IMR-90 (cell line): ENCODE measurements at regions not wholly inside any gene's neighbourhood (a gene's known extent, or its start where the extent isn't known, plus 50 kb on each side); places are given as distances from the start of the nearest gene placed in this dataset.

Experiments
- ATAC-seq: fragments of 200-7000 bp; cut with Tn5 transposase; 2 replicates; pipeline ENCODE4 v1.9.1; 2020; ENCODE audit warnings: low read depth, mild to moderate bottlenecking, moderate library complexity
- BruUV-seq: library from RNA; stranded (reverse); fragments of 400-500 nt; replicated peaks from 2 replicates; lab custom pipeline; 2021; lab: Mats Ljungman, UMichigan
- CTCF ChIA-PET: fragments of 300-600 bp; formaldehyde crosslinking; extraction: SDS; loops from one replicate; lab custom pipeline; 2021; ENCODE audit warnings: antibody characterized with exemption; lab: Yijun Ruan, JAX
- POLR2A ChIA-PET: fragments of 300-600 bp; sonication (Branson Sonifier 250); formaldehyde crosslinking; loops from one replicate; lab custom pipeline; 2022; ENCODE audit warnings: antibody characterized with exemption; ENCODE audit not compliant: unreplicated experiment; lab: Charles Lee
- DNase-seq: peaks from one replicate; pipeline ENCODE4 v3.0.0; 2013
- H2AFZ ChIP-seq: replicated peaks from 2 replicates; pipeline ENCODE3; 2013; ENCODE audit warnings: low read length, mild to moderate bottlenecking; ENCODE audit not compliant: poor library complexity
- H2AK5ac ChIP-seq: 2 replicates; pipeline ENCODE4 v1.6.1; 2013; ENCODE audit warnings: low read depth, low read length, inconsistent platforms
- H2AK9ac ChIP-seq: replicated peaks from 2 replicates; pipeline ENCODE3; 2013; ENCODE audit warnings: mild to moderate bottlenecking, low read depth, low read length, moderate library complexity; ENCODE audit not compliant: poor library complexity
- H2BK120ac ChIP-seq: 2 replicates; pipeline ENCODE4 v1.6.1; 2013; ENCODE audit warnings: low read depth, low read length, inconsistent platforms
- H2BK15ac ChIP-seq: 3 replicates; pipeline ENCODE4 v1.6.1; 2013; ENCODE audit warnings: low read depth, low read length, inconsistent platforms
- H2BK20ac ChIP-seq: 2 replicates; pipeline ENCODE4 v1.6.1; 2013; ENCODE audit warnings: low read depth, mild to moderate bottlenecking, inconsistent platforms, low read length, moderate library complexity
- H2BK5ac ChIP-seq: 2 replicates; pipeline ENCODE4 v1.6.1; 2013; ENCODE audit warnings: mild to moderate bottlenecking, low read depth, low read length, inconsistent platforms; ENCODE audit not compliant: poor library complexity, severe bottlenecking
- H3K14ac ChIP-seq: replicated peaks from 2 replicates; pipeline ENCODE4 v1.6.1; 2013; ENCODE audit warnings: low read depth, low read length, inconsistent platforms
- H3K18ac ChIP-seq: 2 replicates; pipeline ENCODE4 v1.6.1; 2013; ENCODE audit warnings: low read depth, low read length, control low read depth
- H3K23ac ChIP-seq: 2 replicates; pipeline ENCODE4 v1.6.1; 2013; ENCODE audit warnings: low read depth, low read length, inconsistent platforms
- H3K27ac ChIP-seq: 2 replicates; pipeline ENCODE4 v1.5.1; 2013; ENCODE audit warnings: mild to moderate bottlenecking, control low read depth, low read length; ENCODE audit not compliant: insufficient read depth
- H3K27me3 ChIP-seq: 2 replicates; pipeline ENCODE4 v1.6.1; 2013; ENCODE audit warnings: low read length; ENCODE audit not compliant: control insufficient read depth, insufficient read depth
- H3K36me3 ChIP-seq: 2 replicates; pipeline ENCODE4 v1.6.1; 2013; ENCODE audit warnings: low read length, mixed read lengths; ENCODE audit not compliant: control insufficient read depth, insufficient read depth
- H3K4ac ChIP-seq: 2 replicates; pipeline ENCODE4 v1.6.1; 2013; ENCODE audit warnings: low read depth, low read length, inconsistent platforms
- H3K4me1 ChIP-seq: 2 replicates; pipeline ENCODE4 v1.6.1; 2013; ENCODE audit warnings: low read length, mixed read lengths; ENCODE audit not compliant: control insufficient read depth, insufficient read depth
- H3K4me2 ChIP-seq: 2 replicates; pipeline ENCODE4 v1.6.1; 2013; ENCODE audit warnings: low read depth, mild to moderate bottlenecking, control low read depth, low read length, moderate library complexity
- H3K4me3 ChIP-seq: 2 replicates; pipeline ENCODE4 v1.5.1; 2013; ENCODE audit warnings: low read depth, mild to moderate bottlenecking, control low read depth, low read length, moderate library complexity; ENCODE audit not compliant: insufficient read depth
- H3K56ac ChIP-seq: 2 replicates; pipeline ENCODE4 v1.6.1; 2013; ENCODE audit warnings: low read length, inconsistent platforms; ENCODE audit not compliant: insufficient read depth; ENCODE audit errors: extremely low read depth
- H3K79me1 ChIP-seq, 2 experiments: 2 replicates each; pipeline ENCODE4 v1.6.1; 2013; ENCODE audit warnings: low read length in 2 of 2, inconsistent platforms in 1 of 2, low read depth in 1 of 2
- H3K9ac ChIP-seq: 2 replicates; pipeline ENCODE4 v1.6.1; 2013; ENCODE audit warnings: low read depth, low read length, control low read depth
- H3K9me1 ChIP-seq: 2 replicates; pipeline ENCODE4 v1.6.1; 2013; ENCODE audit warnings: low read length, inconsistent platforms; ENCODE audit not compliant: insufficient read depth
- H3K9me3 ChIP-seq: 2 replicates; pipeline ENCODE4 v1.6.1; 2013; ENCODE audit warnings: low read length; ENCODE audit not compliant: control insufficient read depth, insufficient read depth
- H4K20me1 ChIP-seq: 2 replicates; pipeline ENCODE4 v1.6.1; 2013; ENCODE audit warnings: low read length, inconsistent platforms; ENCODE audit not compliant: insufficient read depth
- H4K5ac ChIP-seq: 2 replicates; pipeline ENCODE4 v1.6.1; 2013; ENCODE audit warnings: mild to moderate bottlenecking, low read depth, low read length, control low read depth
- H4K8ac ChIP-seq, 2 experiments: 2 replicates each; pipeline ENCODE4 v1.6.1; 2013; ENCODE audit warnings: low read depth in 2 of 2, low read length in 2 of 2, control low read depth in 1 of 2, inconsistent platforms in 1 of 2
- H4K91ac ChIP-seq: 2 replicates; pipeline ENCODE4 v1.6.1; 2013; ENCODE audit warnings: low read depth, low read length, inconsistent platforms; ENCODE audit not compliant: insufficient read depth
- BHLHE40 ChIP-seq: fragments of 150-350 bp; IDR thresholded peaks from 2 replicates; pipeline ENCODE4 v1.6.1; 2016; ENCODE audit warnings: mild to moderate bottlenecking, low read depth, low read length
- CHD1 ChIP-seq: IDR thresholded peaks from 2 replicates; pipeline ENCODE4 v1.6.1; 2012; ENCODE audit warnings: low read depth, low read length, improper control_type of control experiment
- ELK1 ChIP-seq: fragments of 150-350 bp; IDR thresholded peaks from 2 replicates; pipeline ENCODE4 v1.6.1; 2016; ENCODE audit warnings: low read depth, mild to moderate bottlenecking, low read length, moderate library complexity, borderline replicate concordance
- FOS ChIP-seq: fragments of 150-350 bp; IDR thresholded peaks from 2 replicates; pipeline ENCODE4 v1.6.1; 2016; ENCODE audit warnings: low read depth, low read length
- MAFK ChIP-seq: IDR thresholded peaks from 2 replicates; pipeline ENCODE4 v1.6.1; 2012; ENCODE audit warnings: low read depth, low read length, improper control_type of control experiment
- MXI1 ChIP-seq: IDR thresholded peaks from 2 replicates; pipeline ENCODE4 v1.6.1; 2012; ENCODE audit warnings: low read depth, mild to moderate bottlenecking, low read length, moderate library complexity, borderline replicate concordance
- NFE2L2 ChIP-seq: fragments of 150-350 bp; IDR thresholded peaks from 2 replicates; pipeline ENCODE4 v1.6.1; 2016; ENCODE audit warnings: low read depth, mild to moderate bottlenecking, low read length
- POLR2A ChIP-seq: IDR thresholded peaks from 2 replicates; pipeline ENCODE4 v1.6.1; 2012; ENCODE audit warnings: mild to moderate bottlenecking, low read depth, low read length
- RAD21 ChIP-seq: IDR thresholded peaks from 2 replicates; pipeline ENCODE4 v1.6.1; 2012; ENCODE audit warnings: low read length, improper control_type of control experiment
- SMC3 ChIP-seq: fragments of 150-350 bp; IDR thresholded peaks from 2 replicates; pipeline ENCODE4 v1.6.1; 2016; ENCODE audit warnings: low read depth, mild to moderate bottlenecking, antibody characterized with exemption, low read length, moderate library complexity
- WGBS, 2 experiments: methylation state at CpG; one replicate each; pipeline versions ENCODE4 v1.1.5 to v1.1.7; 2013; ENCODE audit warnings: missing lambda C conversion rate in 2 of 2; ENCODE audit not compliant: insufficient read length in 1 of 2; ENCODE audit errors: extremely low coverage in 2 of 2; 5-methylcytosine and 5-hydroxymethylcytosine counted together
- dilution Hi-C: fragments of 300-500 bp; cut with HindIII; formaldehyde crosslinking; loops from one replicate; pipeline ENCODE4 v1.14.3; 2018; ENCODE audit warnings: low sequenced_read_pairs; ENCODE audit not compliant: unreplicated experiment
- in situ Hi-C: fragments of 300-500 bp; cut with MboI; formaldehyde crosslinking; loops from 3 replicates; pipeline ENCODE4 v1.14.3; 2019; ENCODE audit warnings: low sequenced_read_pairs, inconsistent platforms, mixed read lengths
- intact Hi-C: fragments of 100-400 bp; cut with micrococcal nuclease; formaldehyde crosslinking; loops from 2 replicates; pipeline ENCODE4 v1.10.0; 2022
- TF ChIP-seq, protein P1 (sequence below): fragments of 150-350 bp; IDR thresholded peaks from 2 replicates; pipeline ENCODE4 v1.6.1; 2017; ENCODE audit warnings: mild to moderate bottlenecking, antibody characterized with exemption, low read length, low read depth
- TF ChIP-seq, protein P2 (sequence below): conservative IDR thresholded peaks from 2 replicates; pipeline ENCODE4 v1.5.1; 2012; ENCODE audit warnings: mild to moderate bottlenecking, low read depth, low read length, improper control_type of control experiment

- Histone ChIP-seq H4K5ac (no peak overlapping the region), H3K4me2 (no peak overlapping the region), H3K23ac (no peak overlapping the region), H4K20me1 (no peaks in the 10 kb centered on the region), H3K27me3 (no peaks in the 10 kb centered on the region; the same call in none of the 2 replicates), H3K14ac (no peak overlapping the region), H3K9me1 (no peaks in the 10 kb centered on the region), H4K8ac (no peak overlapping the region), H3K9me3 (no peaks in the 10 kb centered on the region), H2AFZ (no peak overlapping the region), H2AK9ac (no peak overlapping the region), H2AK5ac (no peak overlapping the region), H3K4me3 (no peak overlapping the region), H3K56ac (no peak overlapping the region), H3K27ac (no peak overlapping the region), H2BK15ac (no peak overlapping the region), H2BK5ac (no peak overlapping the region), H4K91ac (no peak overlapping the region), H3K18ac (no peak overlapping the region), H2BK120ac (no peak overlapping the region), H3K36me3 (no peaks in the 10 kb centered on the region), H2BK20ac (no peak overlapping the region), H3K79me1 (no peaks in the 10 kb centered on the region), H3K9ac (no peak overlapping the region), H3K4me1 (no peaks in the 10 kb centered on the region), H3K4ac (no peak overlapping the region)
- TF ChIP-seq, protein P1, sequence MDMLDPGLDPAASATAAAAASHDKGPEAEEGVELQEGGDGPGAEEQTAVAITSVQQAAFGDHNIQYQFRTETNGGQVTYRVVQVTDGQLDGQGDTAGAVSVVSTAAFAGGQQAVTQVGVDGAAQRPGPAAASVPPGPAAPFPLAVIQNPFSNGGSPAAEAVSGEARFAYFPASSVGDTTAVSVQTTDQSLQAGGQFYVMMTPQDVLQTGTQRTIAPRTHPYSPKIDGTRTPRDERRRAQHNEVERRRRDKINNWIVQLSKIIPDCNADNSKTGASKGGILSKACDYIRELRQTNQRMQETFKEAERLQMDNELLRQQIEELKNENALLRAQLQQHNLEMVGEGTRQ: no peak
- no peak for TF ChIP-seq POLR2A
- TF ChIP-seq MAFK: no peak
- TF ChIP-seq RAD21: no peak
- no peak for TF ChIP-seq FOS
- TF ChIP-seq ELK1: no peak
- TF ChIP-seq MXI1: no peak
- no peak for TF ChIP-seq BHLHE40
- TF ChIP-seq CHD1: no peak
- no peak for TF ChIP-seq NFE2L2
- TF ChIP-seq, protein P2, sequence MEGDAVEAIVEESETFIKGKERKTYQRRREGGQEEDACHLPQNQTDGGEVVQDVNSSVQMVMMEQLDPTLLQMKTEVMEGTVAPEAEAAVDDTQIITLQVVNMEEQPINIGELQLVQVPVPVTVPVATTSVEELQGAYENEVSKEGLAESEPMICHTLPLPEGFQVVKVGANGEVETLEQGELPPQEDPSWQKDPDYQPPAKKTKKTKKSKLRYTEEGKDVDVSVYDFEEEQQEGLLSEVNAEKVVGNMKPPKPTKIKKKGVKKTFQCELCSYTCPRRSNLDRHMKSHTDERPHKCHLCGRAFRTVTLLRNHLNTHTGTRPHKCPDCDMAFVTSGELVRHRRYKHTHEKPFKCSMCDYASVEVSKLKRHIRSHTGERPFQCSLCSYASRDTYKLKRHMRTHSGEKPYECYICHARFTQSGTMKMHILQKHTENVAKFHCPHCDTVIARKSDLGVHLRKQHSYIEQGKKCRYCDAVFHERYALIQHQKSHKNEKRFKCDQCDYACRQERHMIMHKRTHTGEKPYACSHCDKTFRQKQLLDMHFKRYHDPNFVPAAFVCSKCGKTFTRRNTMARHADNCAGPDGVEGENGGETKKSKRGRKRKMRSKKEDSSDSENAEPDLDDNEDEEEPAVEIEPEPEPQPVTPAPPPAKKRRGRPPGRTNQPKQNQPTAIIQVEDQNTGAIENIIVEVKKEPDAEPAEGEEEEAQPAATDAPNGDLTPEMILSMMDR: no peak
- no peak for TF ChIP-seq SMC3
- no TSS peak for BruUV-seq
- ChIA-PET POLR2A (no interaction called here), CTCF (no interaction called here)
- no peak for ATAC-seq
- dilution Hi-C loops (no loop called here), intact Hi-C loops (no loop called here), in situ Hi-C loops (no loop called here)
- no CpG with 5 or more reads among the region's 2 CpGs for WGBS, 2 experiments
- DNase-seq: no peak
Measured at GRCh38 chr1:232737917-232738316, 67.3 kb upstream of the MAP10 start.
